Amniotic epithelial cell (primary cell): ENCODE measurements at regions not wholly inside any gene's neighbourhood (a gene's known extent, or its start where the extent isn't known, plus 50 kb on each side); places are given as distances from the start of the nearest gene placed in this dataset.
"Not testable (repeated sequence)": the region's sequence is repeated elsewhere in the genome, so short reads cannot be mapped to it uniquely, and the experiment has no call there.

Experiments used
- DNase-seq: peaks from one replicate; pipeline ENCODE4 v3.0.0-alpha.2; 2010; ENCODE audit warnings: low read depth

DNA sequence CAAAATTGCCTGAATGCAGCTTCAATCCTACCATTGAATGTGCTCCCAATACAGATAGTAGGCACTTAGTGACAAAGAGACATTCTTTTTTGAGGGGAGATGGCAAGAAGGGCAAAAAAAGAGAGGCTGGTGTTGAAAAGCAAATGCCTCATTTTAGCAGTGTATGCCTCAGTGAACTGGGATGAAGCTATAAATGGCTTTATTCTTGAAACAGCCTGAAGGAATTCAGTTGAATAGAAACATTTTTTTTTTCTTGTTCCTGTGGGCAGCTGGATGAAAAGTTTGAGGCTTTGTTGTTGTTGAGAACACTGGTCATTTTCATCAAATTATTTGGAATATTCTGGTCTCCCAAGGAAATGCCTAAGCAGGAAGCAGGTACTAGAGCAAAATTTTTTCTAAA lies 228.9 kb downstream of the RNF144A start:
- DNase-seq = no peak

DNA sequence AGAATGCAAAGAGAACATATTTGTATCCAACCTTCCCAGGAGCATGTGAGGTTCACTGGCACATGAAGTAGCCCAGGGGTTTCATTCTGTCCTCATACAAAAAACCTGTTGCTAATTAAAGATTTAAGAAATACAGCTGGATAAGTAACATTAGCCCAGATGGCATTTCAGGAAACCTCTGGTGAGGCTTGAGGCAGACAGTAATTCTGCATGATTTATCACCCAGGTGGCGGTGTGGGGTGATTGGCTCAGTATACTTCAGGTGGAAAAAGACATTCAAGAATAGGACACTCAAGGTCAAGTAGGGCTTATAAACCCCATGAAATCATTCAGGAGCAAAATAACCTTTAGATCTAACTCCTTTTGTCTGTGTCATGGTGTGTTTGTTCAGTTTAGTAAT lies 237.4 kb downstream of the RNF144A start:
- DNase-seq = no peak

DNA sequence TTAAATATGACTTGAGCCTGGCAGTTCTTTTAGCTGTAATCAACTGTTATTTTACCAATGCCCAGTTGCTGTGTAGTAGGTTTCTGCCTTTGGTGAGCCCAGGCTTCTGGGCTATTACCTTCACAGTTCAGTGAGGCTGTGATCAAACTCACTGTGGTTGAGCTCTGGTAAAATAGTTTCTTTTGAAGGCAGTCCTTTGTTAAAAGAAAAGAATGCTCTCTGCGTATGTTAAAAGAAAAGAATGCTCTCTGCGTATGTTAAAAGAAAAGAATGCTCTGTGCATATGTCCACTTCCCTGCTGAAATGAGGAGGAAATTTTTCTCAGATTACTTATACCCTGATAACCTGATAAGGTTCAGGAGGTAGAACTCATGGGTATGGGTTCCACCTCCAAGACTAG lies 244.3 kb downstream of the RNF144A start:
- DNase-seq = no peak

DNA sequence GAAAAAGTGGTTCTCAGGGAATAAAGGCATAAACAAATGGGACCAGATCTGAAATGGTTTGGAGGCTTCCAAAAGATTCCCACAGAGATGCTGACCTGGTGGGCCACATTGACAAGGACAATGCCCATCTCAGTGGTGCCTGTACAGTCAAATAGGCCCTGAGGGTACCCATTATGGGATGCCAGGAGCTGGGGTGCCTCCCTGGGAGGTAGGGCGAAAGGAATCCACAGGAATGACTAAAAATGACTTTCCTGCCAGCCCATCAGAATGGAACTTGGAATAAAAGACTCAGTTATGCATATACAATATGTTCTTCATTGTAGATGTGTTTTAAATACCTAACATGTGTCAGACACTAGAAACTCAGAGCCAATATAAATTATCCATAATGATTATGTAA lies 248.5 kb downstream of the RNF144A start:
- no peak for DNase-seq

DNA sequence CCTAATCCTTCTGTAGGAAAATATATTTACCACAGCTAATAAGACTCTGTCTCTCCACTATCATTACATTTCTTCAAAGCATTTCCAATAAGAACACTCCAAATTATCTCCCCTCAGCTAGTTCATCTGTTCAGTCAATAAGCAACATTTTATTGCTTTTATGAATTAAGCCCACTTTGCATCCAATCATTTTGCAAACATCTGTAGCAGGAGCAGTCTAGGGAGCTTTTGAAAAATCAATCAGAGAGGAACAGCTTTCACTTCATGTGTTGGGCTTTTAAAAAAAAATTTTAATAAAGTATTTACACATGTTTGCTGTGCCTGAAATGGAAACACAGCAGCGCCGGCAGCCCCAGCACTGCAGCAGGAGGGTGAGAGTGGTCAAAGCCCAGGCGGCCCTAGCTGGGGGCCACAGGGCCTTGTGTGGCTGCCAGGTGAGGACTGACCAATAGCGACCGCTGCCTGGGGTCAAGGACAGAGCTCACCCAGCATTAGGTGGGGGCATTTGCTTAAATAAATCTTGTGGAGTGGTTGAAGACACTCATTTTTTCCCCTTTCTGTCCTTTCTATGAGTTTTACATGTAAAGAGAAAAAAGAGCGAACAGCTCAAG lies 250.7 kb downstream of the RNF144A start:
- DNase-seq = no peak

DNA sequence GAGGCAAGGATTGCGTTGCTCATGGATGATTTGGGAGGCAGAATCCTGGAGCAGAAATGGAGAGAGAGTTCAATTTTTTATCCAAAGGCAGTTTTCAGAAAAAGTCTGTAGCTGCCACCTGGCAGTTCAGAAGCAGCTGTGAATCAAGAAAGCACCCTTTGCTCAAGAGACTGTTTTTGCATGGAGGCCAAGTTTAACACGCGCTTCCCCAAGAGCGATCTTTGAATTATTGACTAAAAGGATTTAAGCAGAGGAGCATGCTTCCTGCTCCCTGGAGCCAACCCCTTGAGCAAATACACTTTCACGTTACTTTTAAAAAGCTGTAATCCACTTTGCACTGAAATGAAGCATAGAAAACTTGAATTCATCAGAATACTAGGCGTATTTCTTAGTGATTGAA lies 252.4 kb downstream of the RNF144A start:
- no peak for DNase-seq

DNA sequence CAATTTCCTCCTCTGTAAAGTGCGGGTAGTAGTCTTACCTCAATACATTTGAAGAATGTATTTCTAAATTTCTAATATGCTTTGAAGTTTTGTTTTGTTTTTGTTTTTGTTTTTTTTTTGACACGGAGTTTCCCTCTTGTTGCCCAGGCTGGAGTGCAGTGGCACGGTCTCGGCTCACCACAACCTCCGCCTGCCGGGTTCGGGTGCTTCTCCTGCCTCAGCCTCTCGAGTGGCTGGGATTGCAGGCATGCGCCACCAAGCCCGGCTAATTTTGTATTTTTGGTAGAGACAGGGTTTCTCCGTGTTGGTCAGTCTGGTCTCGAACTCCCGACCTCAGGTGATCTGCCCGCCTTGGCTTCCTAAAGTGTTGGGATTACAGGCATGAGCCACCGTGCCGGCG lies 261.8 kb downstream of the RNF144A start:
- DNase-seq = not testable (repeated sequence)

DNA sequence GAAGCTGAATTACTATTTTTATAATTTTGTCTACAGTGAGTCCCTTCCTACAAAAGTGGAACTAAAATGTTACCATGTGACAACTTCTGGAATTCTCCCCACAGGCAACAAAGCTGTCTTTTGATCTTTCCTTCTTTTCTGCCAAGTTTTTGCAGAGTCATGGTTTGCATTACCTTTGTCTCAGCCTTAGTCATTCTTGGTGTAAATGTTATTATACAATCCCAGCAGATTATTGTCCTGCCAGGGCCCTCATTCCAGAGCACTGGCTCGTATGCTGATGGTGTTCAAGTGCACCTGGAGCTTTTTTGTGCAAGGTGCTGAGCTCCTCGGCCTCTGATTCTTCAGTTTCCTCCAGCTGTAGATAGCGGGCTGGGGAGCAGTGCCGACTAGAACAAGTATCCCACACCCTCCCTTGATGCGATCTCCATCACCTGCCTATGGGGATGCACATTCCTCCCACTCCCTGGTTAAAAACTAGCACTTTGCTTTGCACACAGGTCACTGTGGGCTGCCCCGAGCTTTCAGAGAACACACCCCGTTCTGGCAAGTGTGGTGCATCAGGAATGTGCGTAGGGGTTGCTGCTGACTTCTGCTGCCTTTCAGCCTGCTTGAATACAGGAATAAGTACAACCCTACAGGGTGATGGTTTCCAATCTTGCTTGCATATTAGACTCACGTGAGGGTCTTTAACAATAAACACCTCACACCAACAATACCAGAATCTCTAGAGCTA lies 263.6 kb downstream of the RNF144A start:
- DNase-seq = peak; percentile 34

DNA sequence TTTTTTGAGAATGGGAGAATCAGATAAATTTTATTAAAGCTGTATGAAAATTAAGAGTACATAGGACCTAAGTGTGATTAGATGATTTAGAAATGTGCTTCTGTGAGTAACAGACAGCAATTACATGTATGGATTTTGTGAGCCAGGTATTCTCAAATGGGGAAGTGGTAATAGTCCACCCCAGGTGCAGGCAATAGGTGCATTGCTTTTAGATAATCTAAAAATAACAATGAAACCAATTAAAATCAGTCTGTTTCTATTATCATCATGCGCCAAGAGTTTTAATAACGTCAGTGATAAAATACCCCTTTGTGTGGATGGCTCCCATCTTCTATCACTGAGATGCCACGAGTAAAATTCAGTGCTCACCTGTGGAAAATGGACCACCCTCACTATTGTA lies 265.3 kb downstream of the RNF144A start:
- DNase-seq = no peak

DNA sequence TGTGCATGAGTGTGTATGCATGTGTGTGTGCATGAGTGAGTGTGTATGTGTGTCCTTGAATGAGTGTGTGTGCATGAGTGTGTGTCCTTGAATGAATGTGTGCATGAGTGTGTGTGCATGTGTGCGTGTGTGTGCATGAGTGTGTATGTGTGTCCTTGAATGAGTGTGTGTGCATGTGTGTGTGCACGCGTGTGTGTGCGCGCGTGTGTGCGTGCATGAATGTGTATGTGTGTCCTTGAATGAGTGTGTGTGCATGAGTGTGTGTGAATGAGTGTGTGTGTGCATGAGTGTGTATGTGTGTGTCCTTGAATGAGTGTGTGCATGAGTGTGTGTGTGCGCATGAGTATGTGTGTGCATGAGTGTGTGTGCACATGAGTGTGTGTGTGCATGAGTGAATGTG lies 271.9 kb downstream of the RNF144A start:
- no peak for DNase-seq

DNA sequence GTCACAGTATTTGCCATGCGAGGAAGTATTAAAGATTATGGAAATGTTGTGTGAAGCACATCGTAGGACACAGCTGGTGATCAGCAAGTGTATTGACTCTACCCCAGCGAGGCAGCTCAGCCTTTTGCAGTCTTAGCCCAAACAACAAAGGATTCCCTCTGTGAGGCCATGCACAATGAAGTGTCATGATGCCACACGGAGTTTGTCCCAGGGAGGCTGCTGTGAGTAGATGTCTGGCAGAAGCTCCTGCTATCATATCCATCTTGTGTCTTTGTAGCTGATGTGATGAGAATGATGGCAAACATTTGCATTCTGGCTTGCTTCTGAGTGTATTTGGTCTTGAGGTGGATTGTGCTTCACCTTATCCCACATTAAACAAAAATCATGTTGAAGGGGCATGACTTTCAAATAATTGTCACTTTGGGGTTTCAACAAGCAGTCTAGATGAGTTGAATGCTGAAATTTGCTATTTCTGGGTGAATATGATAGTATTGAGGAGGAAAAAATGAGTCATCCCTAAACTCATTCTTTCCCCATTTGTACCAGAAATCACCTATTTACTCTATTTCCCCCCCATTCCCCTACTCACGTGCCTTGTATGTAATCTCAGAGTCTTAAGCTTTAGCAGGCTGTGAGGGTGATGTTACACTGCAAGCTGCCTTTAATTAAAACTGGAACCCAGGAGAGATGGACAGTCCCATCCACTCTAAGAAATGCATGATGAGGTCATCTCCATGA lies 273.5 kb downstream of the RNF144A start:
- DNase-seq = no peak

DNA sequence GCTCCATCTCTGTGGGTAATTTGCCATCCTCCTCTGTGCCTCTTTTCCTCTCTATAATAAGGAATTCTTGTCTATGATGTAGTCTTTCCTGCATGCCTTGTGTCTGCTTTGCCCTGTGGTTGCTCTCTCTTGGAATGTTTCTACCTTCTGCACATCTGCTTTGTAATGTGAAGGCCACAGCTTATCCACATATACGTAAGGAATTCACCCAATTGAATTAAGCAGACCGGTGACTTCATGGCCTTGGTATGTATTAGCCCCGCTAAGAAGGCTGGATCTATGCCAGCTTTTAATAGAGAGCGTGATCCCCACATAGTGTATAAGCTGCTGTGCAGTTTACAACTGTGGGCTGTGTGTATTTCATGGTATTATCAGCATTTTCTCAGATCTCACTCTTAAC lies 274.7 kb downstream of the RNF144A start:
- DNase-seq = peak; percentile 96

DNA sequence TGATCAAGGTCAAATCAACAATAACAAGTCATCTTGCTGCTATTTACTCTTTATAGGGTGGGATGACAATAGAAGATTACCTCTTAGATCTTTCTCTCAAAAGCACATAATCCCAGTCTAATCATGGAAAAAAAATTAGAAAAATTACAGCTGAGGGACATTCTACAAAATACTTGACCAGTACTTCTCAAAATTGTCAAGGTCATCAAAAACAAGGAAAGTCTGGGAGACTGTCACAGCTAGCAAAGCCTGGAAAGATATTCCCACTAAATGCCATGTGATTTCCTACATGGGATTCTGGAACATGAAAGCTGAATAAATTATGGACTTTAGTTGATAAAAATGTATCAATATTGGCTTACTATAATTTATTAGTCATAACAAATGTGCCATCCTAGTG lies 276.2 kb downstream of the RNF144A start:
- DNase-seq = no peak

DNA sequence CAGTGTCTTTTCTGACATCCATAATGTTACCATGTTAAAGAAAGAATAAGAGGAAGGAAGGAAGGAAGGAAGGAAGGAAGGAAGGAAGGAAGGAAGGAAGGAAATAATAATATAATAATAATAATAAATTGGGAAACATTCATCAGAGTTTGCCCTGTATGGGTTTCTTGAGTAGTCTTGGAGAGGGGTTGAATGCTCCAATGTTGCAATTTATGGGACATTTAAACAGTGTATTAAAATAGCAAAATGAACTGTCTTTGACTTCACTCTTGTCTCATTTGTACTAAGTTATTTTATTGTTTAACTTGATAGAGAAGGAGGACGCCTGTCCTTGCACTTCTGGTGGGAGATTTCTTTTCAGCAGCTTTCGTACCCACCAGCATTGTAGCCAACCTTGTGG lies 277.7 kb downstream of the RNF144A start:
- no peak for DNase-seq

DNA sequence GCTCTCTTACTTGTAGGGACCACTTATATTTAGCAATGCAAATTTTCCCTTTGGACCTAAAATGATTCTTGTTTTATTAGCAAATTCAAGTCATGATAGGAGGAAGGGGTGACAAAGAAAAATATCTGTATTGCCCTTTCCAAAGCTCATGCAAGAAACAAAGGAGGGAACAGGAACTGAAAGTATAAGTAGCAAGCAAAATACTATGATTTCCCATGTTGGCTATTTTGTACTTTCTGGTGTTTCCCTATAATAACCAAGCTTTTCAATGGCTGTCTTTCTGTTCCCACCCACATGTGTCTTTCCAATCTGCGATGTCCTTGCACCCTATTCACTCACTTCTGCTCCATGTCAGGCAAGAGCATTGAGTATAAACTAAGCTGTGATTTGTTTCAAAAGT lies 279.7 kb downstream of the RNF144A start:
- no peak for DNase-seq

DNA sequence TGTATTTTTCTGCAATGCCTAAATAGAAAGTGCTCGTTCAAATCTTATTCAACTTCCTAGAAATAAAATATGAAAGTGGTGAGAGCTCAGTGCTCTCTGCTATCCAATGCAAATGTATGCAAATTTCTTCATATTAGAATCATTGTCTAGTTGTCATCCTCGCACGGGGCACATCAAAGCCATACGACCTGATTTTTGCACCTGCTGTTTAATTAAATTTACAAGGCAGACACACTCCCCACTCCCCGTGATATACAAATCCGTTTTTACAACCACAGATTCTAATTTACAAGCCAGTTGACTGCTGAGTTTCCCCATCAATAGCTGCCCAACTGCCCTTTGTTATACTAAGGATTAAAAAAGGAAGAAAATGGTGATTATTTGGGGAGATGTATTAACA lies 284.6 kb downstream of the RNF144A start:
- no peak for DNase-seq

DNA sequence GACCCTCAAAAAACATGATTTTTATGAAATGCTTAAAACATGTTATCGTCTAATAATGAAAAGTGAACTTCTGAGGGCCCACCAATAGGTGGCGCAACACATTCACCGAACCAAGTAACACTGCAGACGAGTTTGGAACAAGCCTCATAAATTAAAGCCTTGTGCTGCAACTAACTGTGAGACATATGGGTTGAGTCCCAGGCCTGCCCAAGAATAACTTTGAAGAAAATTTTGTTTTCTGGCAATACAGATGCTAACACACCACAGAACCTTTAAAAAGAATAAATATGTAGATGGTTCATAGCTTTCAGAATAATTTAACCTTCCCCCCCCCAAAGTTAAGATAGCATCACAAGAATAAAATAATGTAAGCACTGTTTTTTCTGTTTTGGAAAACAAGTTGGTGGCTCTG lies 285.9 kb downstream of the RNF144A start:
- peak; percentile 72 for DNase-seq

DNA sequence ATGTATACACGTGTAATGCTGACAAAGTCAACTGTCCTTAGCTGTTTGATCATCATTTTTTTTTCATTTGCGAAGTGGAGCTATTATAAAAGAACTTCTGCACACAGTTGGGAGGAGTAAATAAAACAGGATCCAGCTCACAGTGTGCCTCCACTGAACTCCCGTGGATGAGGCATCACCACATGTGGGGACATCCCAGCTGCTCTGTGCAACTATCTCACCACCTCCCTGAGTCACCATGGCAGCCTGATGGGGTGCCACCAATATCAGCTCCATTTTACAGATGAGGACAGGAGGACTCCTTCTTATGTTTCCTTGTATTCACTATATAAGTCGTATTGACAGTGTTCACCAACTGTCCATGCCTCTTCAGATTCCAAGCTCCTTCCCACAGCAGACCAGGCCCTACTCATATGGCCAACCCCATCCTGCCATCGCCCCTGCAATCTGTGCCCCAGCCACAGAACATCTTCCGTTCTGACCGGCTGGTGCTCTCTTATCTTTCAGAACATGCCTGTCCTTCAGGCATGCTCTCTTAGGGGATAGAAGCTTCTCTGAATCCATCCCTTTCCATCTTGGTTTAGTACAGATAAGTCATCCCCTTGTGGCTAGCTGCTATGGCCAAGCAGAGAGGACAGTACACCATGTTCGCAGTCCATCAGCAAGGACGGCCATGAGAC lies 288.1 kb downstream of the RNF144A start:
- DNase-seq = no peak

DNA sequence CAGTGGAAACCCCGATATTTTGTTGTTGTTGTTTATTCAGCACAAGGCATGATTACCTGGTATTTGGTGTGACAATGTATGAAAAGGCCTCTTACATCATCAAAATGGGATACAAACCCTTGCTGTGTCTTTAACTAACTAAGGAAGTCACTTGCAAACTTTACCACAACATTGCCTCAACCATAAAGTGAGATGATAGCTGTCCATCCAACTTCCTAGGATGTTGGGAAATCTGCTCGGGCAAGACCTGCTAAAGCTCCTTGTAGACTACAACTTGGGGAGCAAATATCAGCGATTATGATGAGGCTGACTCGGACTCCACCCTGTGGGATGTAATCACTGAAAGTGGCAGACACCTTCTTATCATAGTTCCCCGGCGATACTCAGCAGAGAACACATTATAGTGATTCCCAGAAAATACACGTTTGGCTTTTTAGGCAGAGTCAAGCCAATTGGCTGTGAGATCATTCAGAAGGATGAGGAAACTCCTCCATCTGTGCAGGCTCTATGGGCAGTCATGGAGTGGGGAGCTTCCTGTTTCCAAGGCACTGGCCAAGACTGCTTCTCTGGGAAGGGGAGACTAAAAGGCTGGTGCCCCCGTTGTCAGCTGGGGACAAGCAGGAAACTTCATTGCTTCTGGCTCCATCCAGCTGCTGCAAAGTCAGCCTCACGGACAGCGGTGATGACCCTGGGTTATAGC lies 289.0 kb downstream of the RNF144A start:
- DNase-seq = no peak

DNA sequence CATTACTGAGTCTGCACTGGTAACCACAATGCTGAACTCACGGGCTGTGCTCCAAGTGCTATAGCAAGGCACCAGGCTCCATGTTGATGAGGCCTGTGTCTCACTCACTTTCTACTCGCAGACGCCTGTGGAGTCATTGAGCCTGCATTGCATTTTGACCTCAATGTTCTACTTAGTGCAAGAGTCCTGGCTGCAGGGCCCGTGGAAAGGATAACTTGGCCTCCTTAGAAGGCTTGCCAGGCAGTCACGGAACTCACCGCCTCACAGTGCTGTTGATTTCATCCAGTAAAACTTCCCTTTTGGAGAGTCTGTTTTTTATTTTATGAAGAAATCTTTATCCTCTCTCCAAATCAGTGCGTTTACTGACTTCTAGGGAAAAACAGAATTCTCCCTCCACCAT lies 290.4 kb downstream of the RNF144A start:
- no peak for DNase-seq

DNA sequence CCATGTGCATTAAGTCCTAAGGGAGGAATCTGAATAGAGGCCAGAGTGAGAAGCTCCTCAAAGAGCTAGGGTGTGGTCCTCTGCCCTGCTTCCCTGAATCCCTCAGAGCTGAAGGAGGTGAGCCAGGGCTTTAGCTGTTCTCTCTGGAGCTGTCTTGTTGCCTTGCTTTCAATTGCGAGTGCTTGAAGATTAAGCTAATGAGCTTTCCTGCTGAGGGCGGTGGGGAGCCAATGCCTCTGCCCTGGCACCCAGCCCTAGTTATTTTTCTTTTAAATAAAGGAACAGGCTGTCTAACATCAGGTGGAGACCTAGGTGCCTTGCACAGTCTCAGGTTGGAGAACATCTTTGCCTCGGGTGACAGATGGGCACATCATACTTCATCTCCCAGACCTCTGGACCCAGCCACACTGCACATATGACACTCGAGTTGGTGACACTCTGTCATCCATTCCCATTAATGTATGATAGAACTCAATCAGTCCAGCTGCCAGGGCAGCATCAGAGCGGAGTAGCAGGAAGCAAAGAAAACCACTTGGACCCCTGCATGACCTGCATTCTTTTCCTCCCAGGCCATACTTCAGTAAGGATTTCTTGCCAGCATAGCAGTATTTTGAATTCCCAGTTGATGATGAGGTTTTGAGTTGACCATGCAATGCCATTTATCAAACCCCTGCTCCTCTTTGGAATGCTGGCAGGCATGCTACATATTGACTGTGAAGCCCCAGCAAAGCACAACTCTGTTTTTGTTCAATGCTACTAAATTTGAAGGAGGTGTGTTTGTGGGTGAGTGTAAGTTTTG lies 292.7 kb downstream of the RNF144A start:
- peak; percentile 75 for DNase-seq
